Dendritic cell treated with granulocyte-macrophage colony-stimulating factor and Interleukin-4, amounts not matched to agents 40 ng/mL and 50 ng/mL, for 4 days (primary cell): ENCODE measurements at regions not wholly inside any gene's neighbourhood (a gene's known extent, or its start where the extent isn't known, plus 50 kb on each side); places are given as distances from the start of the nearest gene placed in this dataset.

Experiments used
- H3K27ac Mint-ChIP-seq: one replicate; pipeline ENCODE4 v1.8.0; 2022; ENCODE audit warnings: mild to moderate bottlenecking, mixed read lengths
- H3K27me3 Mint-ChIP-seq: one replicate; pipeline ENCODE4 v1.8.0; 2022; ENCODE audit warnings: mild to moderate bottlenecking, mixed read lengths
- H3K36me3 Mint-ChIP-seq: one replicate; pipeline ENCODE4 v1.8.0; 2022; ENCODE audit warnings: low read depth, mixed read lengths
- H3K4me1 Mint-ChIP-seq: one replicate; pipeline ENCODE4 v1.8.0; 2022; ENCODE audit warnings: low read depth, mixed read lengths
- H3K4me3 Mint-ChIP-seq: one replicate; pipeline ENCODE4 v1.8.0; 2022; ENCODE audit warnings: mild to moderate bottlenecking, moderate library complexity, mixed read lengths
- H3K9me3 Mint-ChIP-seq: one replicate; pipeline ENCODE4 v1.8.0; 2022; ENCODE audit warnings: mixed read lengths
- intact Hi-C: fragments of 100-400 bp; cut with micrococcal nuclease; formaldehyde crosslinking; loops from one replicate; pipeline ENCODE4 v1.15.0; 2022

DNA sequence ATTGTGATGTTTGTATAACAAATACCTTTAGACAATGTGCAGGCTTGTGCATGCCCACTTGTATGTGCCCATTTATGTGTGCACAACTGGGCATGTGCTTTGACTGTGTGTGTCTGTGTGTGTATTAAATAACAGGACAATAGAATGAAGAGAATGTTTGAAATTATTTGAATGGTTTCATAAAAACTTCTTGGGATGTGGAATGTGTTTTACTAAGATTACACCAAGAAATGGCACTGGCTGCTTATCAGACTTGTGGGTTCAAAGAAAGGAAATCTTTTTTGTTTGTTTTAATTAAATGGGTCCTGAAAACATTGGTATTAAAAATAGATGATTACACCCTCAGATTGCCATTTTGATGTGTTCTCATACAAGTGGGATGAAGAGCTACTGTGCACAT lies 191.6 kb upstream of the CCN2 start:
- no peaks in the 10 kb centered on the region for H3K27me3 Mint-ChIP-seq
- H3K4me1 Mint-ChIP-seq: no peaks in the 10 kb centered on the region
- H3K36me3 Mint-ChIP-seq: no peaks in the 10 kb centered on the region
- H3K27ac Mint-ChIP-seq: no peak overlapping the region
- H3K4me3 Mint-ChIP-seq: no peak overlapping the region
- H3K9me3 Mint-ChIP-seq: peaks cover 5% of the 10 kb centered on the region
- intact Hi-C loops: no loop called here

DNA sequence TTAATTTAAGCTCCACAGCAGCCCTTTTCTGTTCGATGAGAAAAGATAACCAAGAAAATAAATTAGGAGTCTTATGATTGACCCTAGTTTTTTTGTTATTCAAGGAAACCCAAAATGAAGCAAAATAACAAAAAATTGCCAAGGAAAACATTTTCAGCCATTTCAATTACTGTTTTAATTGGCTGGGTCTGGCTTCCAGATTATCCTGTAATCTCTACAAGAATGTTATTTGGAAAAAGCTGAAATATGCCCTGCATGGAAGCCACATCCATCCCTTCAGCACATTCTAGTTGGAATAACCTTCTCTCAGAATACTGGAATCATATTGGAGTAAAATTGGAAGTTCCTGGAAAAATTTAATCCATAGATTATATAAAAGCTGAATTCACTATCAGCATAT lies 191.1 kb upstream of the CCN2 start:
- intact Hi-C loops: no loop called here
- Mint-ChIP-seq H3K27ac (no peak overlapping the region), H3K36me3 (no peaks in the 10 kb centered on the region), H3K9me3 (peaks cover 5% of the 10 kb centered on the region), H3K4me3 (no peak overlapping the region), H3K4me1 (no peaks in the 10 kb centered on the region), H3K27me3 (no peaks in the 10 kb centered on the region)

DNA sequence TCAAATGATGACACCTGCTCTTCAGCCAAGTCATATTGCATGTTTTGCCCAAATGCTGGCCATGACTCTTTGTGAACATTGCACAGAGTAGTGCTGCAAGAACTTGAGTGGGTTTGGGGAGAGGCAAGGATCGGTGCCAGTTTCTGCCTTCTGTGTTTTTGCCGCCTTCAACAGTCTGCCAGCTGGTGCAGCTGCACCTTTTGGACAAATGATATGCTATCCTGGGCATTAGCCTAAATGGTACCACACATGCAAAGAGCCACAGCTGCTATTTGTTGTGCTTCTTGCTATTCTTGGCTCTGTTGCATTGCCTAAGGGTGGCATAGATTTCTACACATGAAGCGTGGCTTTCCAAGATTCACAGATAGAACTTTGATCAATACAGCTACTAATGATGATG lies 189.0 kb upstream of the CCN2 start:
- intact Hi-C loops: no loop called here
- no peak overlapping the region for H3K4me3 Mint-ChIP-seq
- H3K9me3 Mint-ChIP-seq: peaks cover 3% of the 10 kb centered on the region
- H3K27me3 Mint-ChIP-seq: no peaks in the 10 kb centered on the region
- H3K27ac Mint-ChIP-seq: no peak overlapping the region
- H3K36me3 Mint-ChIP-seq: no peaks in the 10 kb centered on the region
- H3K4me1 Mint-ChIP-seq: no peaks in the 10 kb centered on the region

DNA sequence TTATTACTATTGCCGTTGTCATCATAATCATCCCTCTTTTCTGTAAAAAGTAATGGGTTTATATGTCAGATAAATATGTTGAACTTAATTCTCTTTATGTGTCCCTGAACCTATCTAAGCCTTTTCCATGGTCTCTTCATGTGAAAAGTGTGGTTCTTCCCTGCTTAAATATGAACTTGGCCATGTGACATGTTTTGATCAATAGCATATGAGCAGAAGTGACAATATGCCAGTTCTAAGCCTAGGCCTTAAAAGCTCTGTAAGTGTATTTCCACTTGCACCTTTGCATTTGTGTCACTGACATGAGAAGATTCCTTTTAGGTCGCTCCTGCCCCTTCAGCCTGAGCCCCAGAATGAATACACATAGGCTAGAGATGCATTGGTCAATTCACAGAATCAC lies 188.4 kb upstream of the CCN2 start:
- no peak overlapping the region for H3K27ac Mint-ChIP-seq
- H3K4me1 Mint-ChIP-seq: no peaks in the 10 kb centered on the region

GRCh38 chr6:132136981-132137380 lies 185.8 kb upstream of the CCN2 start:
- Mint-ChIP-seq H3K4me1 (peaks cover 6% of the 10 kb centered on the region), H3K27me3 (no peaks in the 10 kb centered on the region), H3K36me3 (no peaks in the 10 kb centered on the region), H3K4me3 (no peak overlapping the region), H3K9me3 (no peaks in the 10 kb centered on the region), H3K27ac (no peak overlapping the region)
- intact Hi-C loops: no loop called here

More for the DNA sequence above, 188.4 kb upstream of the CCN2 start:
- no peaks in the 10 kb centered on the region for H3K36me3 Mint-ChIP-seq
- H3K4me3 Mint-ChIP-seq: no peak overlapping the region
- no peaks in the 10 kb centered on the region for H3K27me3 Mint-ChIP-seq
- intact Hi-C loops: no loop called here
- H3K9me3 Mint-ChIP-seq: no peaks in the 10 kb centered on the region

- Mint-ChIP-seq H3K4me3 (no peak overlapping the region), H3K27me3 (no peaks in the 10 kb centered on the region), H3K36me3 (no peaks in the 10 kb centered on the region), H3K9me3 (no peaks in the 10 kb centered on the region), H3K27ac (no peak overlapping the region), H3K4me1 (peaks cover 6% of the 10 kb centered on the region)
- intact Hi-C loops: no loop called here
Measured at GRCh38 chr6:132135409-132135808, 184.2 kb upstream of the CCN2 start.

GRCh38 chr6:132133736-132134445 lies 182.7 kb upstream of the CCN2 start:
- no peaks in the 10 kb centered on the region for H3K9me3 Mint-ChIP-seq
- no peaks in the 10 kb centered on the region for H3K27me3 Mint-ChIP-seq

DNA sequence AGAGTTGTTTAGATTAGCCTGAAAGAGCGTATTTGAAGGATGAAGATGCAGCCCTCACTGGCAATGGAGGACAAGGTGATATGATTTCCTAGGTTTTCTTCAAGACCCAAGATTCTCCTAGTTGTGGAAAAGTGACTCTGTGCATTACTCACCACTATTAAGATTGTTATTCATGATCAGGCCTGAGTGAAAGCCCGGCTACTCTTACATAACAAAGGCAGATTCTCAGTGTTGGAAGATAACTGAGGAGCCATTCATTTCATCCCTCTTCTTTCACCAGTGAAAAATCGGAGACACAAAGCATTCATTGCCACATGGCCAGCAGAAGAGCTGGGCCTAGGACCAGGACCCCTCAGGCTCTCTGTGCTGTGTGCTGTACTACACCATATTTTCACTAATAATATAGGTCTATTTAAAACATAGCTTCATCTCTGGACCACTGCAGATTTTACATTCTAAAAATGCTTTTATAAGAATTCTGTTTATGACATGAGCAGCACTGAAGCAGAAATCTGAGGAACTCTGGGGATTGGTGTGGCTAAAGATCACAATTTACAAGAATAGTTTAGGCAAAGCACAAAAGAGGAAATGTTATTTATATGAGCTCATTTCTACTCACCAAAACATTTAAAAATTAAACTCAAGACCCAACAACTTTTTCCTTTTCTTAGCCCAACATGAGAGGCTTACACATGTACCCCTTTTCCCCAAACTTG lies 181.9 kb upstream of the CCN2 start:
- H3K36me3 Mint-ChIP-seq: no peaks in the 10 kb centered on the region
- H3K4me1 Mint-ChIP-seq: peaks cover 6% of the 10 kb centered on the region
- no peak overlapping the region for H3K27ac Mint-ChIP-seq
- H3K27me3 Mint-ChIP-seq: no peaks in the 10 kb centered on the region
- intact Hi-C loops: no loop called here
- H3K4me3 Mint-ChIP-seq: no peak overlapping the region
- no peaks in the 10 kb centered on the region for H3K9me3 Mint-ChIP-seq

More at GRCh38 chr6:132133736-132134445, 182.7 kb upstream of the CCN2 start:
- intact Hi-C loops: no loop called here
- Mint-ChIP-seq H3K4me3 (no peak overlapping the region), H3K27ac (no peak overlapping the region), H3K36me3 (no peaks in the 10 kb centered on the region), H3K4me1 (peaks cover 6% of the 10 kb centered on the region)

- peaks cover 2% of the 10 kb centered on the region for H3K9me3 Mint-ChIP-seq
- no peaks in the 10 kb centered on the region for H3K36me3 Mint-ChIP-seq
- intact Hi-C loops: no loop called here
- no peak overlapping the region for H3K4me3 Mint-ChIP-seq
- no peaks in the 10 kb centered on the region for H3K27me3 Mint-ChIP-seq
- H3K27ac Mint-ChIP-seq: no peak overlapping the region
- H3K4me1 Mint-ChIP-seq: peaks cover 6% of the 10 kb centered on the region
Measured at GRCh38 chr6:132132422-132132821, 181.2 kb upstream of the CCN2 start.

DNA sequence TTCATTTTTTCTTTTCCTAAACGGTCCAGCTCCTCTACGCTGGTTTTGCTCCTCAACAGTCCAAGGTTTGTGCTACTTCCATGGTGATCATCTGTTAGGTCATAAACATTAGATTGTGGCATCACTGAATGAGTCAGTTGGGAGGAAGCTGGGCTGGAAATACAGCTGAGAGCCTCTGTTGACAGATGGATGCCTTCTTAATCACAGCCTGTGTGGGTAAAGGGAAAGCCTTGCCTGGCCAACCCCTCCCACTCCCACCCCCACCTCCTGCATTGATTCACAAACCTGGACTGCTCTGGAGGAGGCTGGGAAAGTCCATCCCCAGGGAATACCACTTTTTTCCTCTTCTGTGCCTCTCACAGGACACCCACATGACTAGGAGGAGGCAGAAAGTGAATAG lies 180.6 kb upstream of the CCN2 start:
- Mint-ChIP-seq H3K4me1 (peaks cover 6% of the 10 kb centered on the region), H3K27ac (no peak overlapping the region), H3K36me3 (no peaks in the 10 kb centered on the region), H3K4me3 (no peak overlapping the region), H3K9me3 (peaks cover 6% of the 10 kb centered on the region), H3K27me3 (no peaks in the 10 kb centered on the region)
- intact Hi-C loops: no loop called here

- peaks cover 6% of the 10 kb centered on the region for H3K4me1 Mint-ChIP-seq
- intact Hi-C loops: no loop called here
- H3K9me3 Mint-ChIP-seq: peaks cover 6% of the 10 kb centered on the region
- no peak overlapping the region for H3K4me3 Mint-ChIP-seq
- H3K27me3 Mint-ChIP-seq: no peaks in the 10 kb centered on the region
- no peaks in the 10 kb centered on the region for H3K36me3 Mint-ChIP-seq
- no peak overlapping the region for H3K27ac Mint-ChIP-seq
Measured at GRCh38 chr6:132131351-132131750, 180.2 kb upstream of the CCN2 start.

DNA sequence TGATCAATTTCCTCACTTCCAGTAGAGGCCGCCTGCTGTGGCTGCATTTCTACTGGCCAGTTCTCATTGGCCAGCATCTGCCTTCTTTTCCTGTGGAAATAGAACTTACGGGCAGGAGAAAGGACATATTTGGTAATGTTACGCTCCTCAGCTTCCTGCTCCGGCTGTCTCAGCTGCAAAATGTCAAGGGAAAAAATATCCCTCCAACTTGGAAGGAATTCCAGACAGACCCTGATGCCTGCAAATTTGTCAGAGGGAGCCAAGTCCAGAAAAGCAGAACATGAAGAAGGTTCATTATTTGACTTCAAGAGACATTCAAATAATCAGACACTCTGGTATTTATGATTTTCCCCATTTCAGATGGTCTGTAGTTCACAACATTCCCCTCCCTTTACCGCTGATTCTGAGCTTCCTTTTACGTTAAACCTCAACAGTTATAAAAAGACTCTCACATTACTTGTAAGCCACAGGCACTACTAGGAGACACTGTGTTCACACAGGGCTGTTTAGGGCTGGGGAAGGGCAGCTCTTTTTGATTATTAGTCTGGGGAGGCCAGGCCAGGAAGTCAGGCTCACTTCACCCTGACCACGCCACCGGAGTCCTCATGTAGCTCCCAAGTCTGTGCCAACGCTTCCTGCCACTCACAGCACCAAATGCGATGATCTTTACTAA lies 179.6 kb upstream of the CCN2 start:
- Mint-ChIP-seq H3K27me3 (no peaks in the 10 kb centered on the region), H3K36me3 (no peaks in the 10 kb centered on the region), H3K4me3 (no peak overlapping the region), H3K4me1 (peaks cover 6% of the 10 kb centered on the region), H3K27ac (no peak overlapping the region), H3K9me3 (peaks cover 6% of the 10 kb centered on the region)
- intact Hi-C loops: no loop called here

DNA sequence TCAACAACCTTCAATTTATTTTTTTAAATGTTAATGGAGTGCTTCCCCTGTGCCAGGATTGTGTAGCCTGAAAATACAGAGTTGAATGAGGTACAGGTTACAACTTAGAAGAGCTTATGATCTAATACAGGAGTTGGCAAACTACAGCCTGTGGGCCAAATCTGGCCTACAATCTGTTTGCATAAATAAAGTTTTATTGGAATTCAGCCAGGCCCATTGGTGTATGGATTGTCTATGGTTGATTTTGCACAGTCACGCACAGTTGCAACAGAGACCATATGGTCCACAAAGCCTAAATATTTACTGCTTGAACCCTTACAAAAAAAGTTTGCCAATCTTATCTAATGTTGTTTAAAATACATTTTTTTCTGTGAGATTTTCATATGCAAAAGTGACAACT lies 177.3 kb upstream of the CCN2 start:
- Mint-ChIP-seq H3K9me3 (peaks cover 6% of the 10 kb centered on the region), H3K4me3 (no peak overlapping the region), H3K27ac (no peak overlapping the region), H3K36me3 (no peaks in the 10 kb centered on the region), H3K27me3 (no peaks in the 10 kb centered on the region), H3K4me1 (peaks cover under 1% of the 10 kb centered on the region)
- intact Hi-C loops: no loop called here

GRCh38 chr6:132126150-132126549 lies 175.0 kb upstream of the CCN2 start:
- Mint-ChIP-seq H3K9me3 (peaks cover 6% of the 10 kb centered on the region), H3K27me3 (no peaks in the 10 kb centered on the region), H3K4me3 (no peak overlapping the region), H3K4me1 (no peaks in the 10 kb centered on the region), H3K27ac (no peak overlapping the region), H3K36me3 (no peaks in the 10 kb centered on the region)
- intact Hi-C loops: no loop called here
